ENCODE measurements at regions not wholly inside any gene's neighbourhood (a gene's known extent, or its start where the extent isn't known, plus 50 kb on each side); places are given as distances from the start of the nearest gene placed in this dataset.

DNA sequence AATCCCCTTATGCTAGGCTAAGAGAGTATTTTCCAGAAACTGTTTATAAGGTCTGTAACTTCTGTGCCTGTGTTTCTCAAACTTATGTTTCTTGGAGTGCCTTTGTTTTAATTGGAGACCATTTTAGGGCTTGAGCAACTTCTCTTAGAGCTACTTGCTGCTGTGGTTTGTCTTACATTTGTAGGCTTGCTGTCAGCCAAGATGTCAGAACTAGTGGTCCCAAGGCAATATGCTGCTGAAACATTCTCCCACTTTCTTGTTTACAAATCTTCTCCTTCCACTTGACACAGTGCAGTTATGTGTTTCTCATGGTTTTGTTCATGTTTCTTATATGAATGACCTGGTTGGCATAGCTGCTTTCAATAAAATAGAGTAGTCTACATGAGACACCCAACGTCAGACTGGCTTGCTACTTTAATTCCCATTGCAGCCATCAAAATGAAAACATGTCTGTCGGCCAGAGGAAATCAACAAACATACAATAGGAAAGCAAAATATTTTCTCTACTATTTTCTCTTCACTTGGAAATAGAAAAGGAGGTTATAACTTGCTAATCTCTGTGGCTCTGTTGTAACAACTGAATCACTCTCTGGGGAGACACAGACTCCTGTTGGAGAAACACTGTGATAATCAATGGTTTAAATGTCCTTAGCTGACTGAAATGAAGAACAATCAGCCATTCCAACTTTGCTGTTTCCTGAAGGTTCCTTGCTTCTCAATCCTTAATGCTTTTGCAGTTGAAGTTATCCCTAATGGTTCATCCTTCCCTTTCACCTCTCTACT, 426.4 kb downstream of the PDGFC start:
- TF ChIP-seq, protein P1, sequence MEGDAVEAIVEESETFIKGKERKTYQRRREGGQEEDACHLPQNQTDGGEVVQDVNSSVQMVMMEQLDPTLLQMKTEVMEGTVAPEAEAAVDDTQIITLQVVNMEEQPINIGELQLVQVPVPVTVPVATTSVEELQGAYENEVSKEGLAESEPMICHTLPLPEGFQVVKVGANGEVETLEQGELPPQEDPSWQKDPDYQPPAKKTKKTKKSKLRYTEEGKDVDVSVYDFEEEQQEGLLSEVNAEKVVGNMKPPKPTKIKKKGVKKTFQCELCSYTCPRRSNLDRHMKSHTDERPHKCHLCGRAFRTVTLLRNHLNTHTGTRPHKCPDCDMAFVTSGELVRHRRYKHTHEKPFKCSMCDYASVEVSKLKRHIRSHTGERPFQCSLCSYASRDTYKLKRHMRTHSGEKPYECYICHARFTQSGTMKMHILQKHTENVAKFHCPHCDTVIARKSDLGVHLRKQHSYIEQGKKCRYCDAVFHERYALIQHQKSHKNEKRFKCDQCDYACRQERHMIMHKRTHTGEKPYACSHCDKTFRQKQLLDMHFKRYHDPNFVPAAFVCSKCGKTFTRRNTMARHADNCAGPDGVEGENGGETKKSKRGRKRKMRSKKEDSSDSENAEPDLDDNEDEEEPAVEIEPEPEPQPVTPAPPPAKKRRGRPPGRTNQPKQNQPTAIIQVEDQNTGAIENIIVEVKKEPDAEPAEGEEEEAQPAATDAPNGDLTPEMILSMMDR (IDR thresholded peaks at IDR 0.05; ENCODE audit: insufficient read depth, low read length, poor library complexity, severe bottlenecking), result no peak
- no peak for TF ChIP-seq EZH2phosphoT487 (conservative IDR thresholded peaks at IDR 0.05; ENCODE audit: low read length)
